IMR-90 (cell line): ENCODE measurements at regions not wholly inside any gene's neighbourhood (a gene's known extent, or its start where the extent isn't known, plus 50 kb on each side); places are given as distances from the start of the nearest gene placed in this dataset.

Experiments used
- ATAC-seq: fragments of 200-7000 bp; cut with Tn5 transposase; 2 replicates; pipeline ENCODE4 v1.9.1; 2020; ENCODE audit warnings: low read depth, mild to moderate bottlenecking, moderate library complexity
- BruUV-seq: library from RNA; stranded (reverse); fragments of 400-500 nt; replicated peaks from 2 replicates; lab custom pipeline; 2021; lab: Mats Ljungman, UMichigan
- CTCF ChIA-PET: fragments of 300-600 bp; formaldehyde crosslinking; extraction: SDS; loops from one replicate; lab custom pipeline; 2021; ENCODE audit warnings: antibody characterized with exemption; lab: Yijun Ruan, JAX
- POLR2A ChIA-PET: fragments of 300-600 bp; sonication (Branson Sonifier 250); formaldehyde crosslinking; loops from one replicate; lab custom pipeline; 2022; ENCODE audit warnings: antibody characterized with exemption; ENCODE audit not compliant: unreplicated experiment; lab: Charles Lee
- DNase-seq: peaks from one replicate; pipeline ENCODE4 v3.0.0; 2013
- H2AFZ ChIP-seq: replicated peaks from 2 replicates; pipeline ENCODE3; 2013; ENCODE audit warnings: low read length, mild to moderate bottlenecking; ENCODE audit not compliant: poor library complexity
- H2AK5ac ChIP-seq: 2 replicates; pipeline ENCODE4 v1.6.1; 2013; ENCODE audit warnings: low read depth, low read length, inconsistent platforms
- H2AK9ac ChIP-seq: replicated peaks from 2 replicates; pipeline ENCODE3; 2013; ENCODE audit warnings: mild to moderate bottlenecking, low read depth, low read length, moderate library complexity; ENCODE audit not compliant: poor library complexity
- H2BK120ac ChIP-seq: 2 replicates; pipeline ENCODE4 v1.6.1; 2013; ENCODE audit warnings: low read depth, low read length, inconsistent platforms
- H2BK15ac ChIP-seq: 3 replicates; pipeline ENCODE4 v1.6.1; 2013; ENCODE audit warnings: low read depth, low read length, inconsistent platforms
- H2BK20ac ChIP-seq: 2 replicates; pipeline ENCODE4 v1.6.1; 2013; ENCODE audit warnings: low read depth, mild to moderate bottlenecking, inconsistent platforms, low read length, moderate library complexity
- H2BK5ac ChIP-seq: 2 replicates; pipeline ENCODE4 v1.6.1; 2013; ENCODE audit warnings: mild to moderate bottlenecking, low read depth, low read length, inconsistent platforms; ENCODE audit not compliant: poor library complexity, severe bottlenecking
- H3K14ac ChIP-seq: replicated peaks from 2 replicates; pipeline ENCODE4 v1.6.1; 2013; ENCODE audit warnings: low read depth, low read length, inconsistent platforms
- H3K18ac ChIP-seq: 2 replicates; pipeline ENCODE4 v1.6.1; 2013; ENCODE audit warnings: low read depth, low read length, control low read depth
- H3K23ac ChIP-seq: 2 replicates; pipeline ENCODE4 v1.6.1; 2013; ENCODE audit warnings: low read depth, low read length, inconsistent platforms
- H3K27ac ChIP-seq: 2 replicates; pipeline ENCODE4 v1.5.1; 2013; ENCODE audit warnings: mild to moderate bottlenecking, control low read depth, low read length; ENCODE audit not compliant: insufficient read depth
- H3K27me3 ChIP-seq: 2 replicates; pipeline ENCODE4 v1.6.1; 2013; ENCODE audit warnings: low read length; ENCODE audit not compliant: control insufficient read depth, insufficient read depth
- H3K36me3 ChIP-seq: 2 replicates; pipeline ENCODE4 v1.6.1; 2013; ENCODE audit warnings: low read length, mixed read lengths; ENCODE audit not compliant: control insufficient read depth, insufficient read depth
- H3K4ac ChIP-seq: 2 replicates; pipeline ENCODE4 v1.6.1; 2013; ENCODE audit warnings: low read depth, low read length, inconsistent platforms
- H3K4me1 ChIP-seq: 2 replicates; pipeline ENCODE4 v1.6.1; 2013; ENCODE audit warnings: low read length, mixed read lengths; ENCODE audit not compliant: control insufficient read depth, insufficient read depth
- H3K4me2 ChIP-seq: 2 replicates; pipeline ENCODE4 v1.6.1; 2013; ENCODE audit warnings: low read depth, mild to moderate bottlenecking, control low read depth, low read length, moderate library complexity
- H3K4me3 ChIP-seq: 2 replicates; pipeline ENCODE4 v1.5.1; 2013; ENCODE audit warnings: low read depth, mild to moderate bottlenecking, control low read depth, low read length, moderate library complexity; ENCODE audit not compliant: insufficient read depth
- H3K56ac ChIP-seq: 2 replicates; pipeline ENCODE4 v1.6.1; 2013; ENCODE audit warnings: low read length, inconsistent platforms; ENCODE audit not compliant: insufficient read depth; ENCODE audit errors: extremely low read depth
- H3K79me1 ChIP-seq, 2 experiments: 2 replicates each; pipeline ENCODE4 v1.6.1; 2013; ENCODE audit warnings: low read length in 2 of 2, inconsistent platforms in 1 of 2, low read depth in 1 of 2
- H3K9ac ChIP-seq: 2 replicates; pipeline ENCODE4 v1.6.1; 2013; ENCODE audit warnings: low read depth, low read length, control low read depth
- H3K9me1 ChIP-seq: 2 replicates; pipeline ENCODE4 v1.6.1; 2013; ENCODE audit warnings: low read length, inconsistent platforms; ENCODE audit not compliant: insufficient read depth
- H3K9me3 ChIP-seq: 2 replicates; pipeline ENCODE4 v1.6.1; 2013; ENCODE audit warnings: low read length; ENCODE audit not compliant: control insufficient read depth, insufficient read depth
- H4K20me1 ChIP-seq: 2 replicates; pipeline ENCODE4 v1.6.1; 2013; ENCODE audit warnings: low read length, inconsistent platforms; ENCODE audit not compliant: insufficient read depth
- H4K5ac ChIP-seq: 2 replicates; pipeline ENCODE4 v1.6.1; 2013; ENCODE audit warnings: mild to moderate bottlenecking, low read depth, low read length, control low read depth
- H4K8ac ChIP-seq, 2 experiments: 2 replicates each; pipeline ENCODE4 v1.6.1; 2013; ENCODE audit warnings: low read depth in 2 of 2, low read length in 2 of 2, control low read depth in 1 of 2, inconsistent platforms in 1 of 2
- H4K91ac ChIP-seq: 2 replicates; pipeline ENCODE4 v1.6.1; 2013; ENCODE audit warnings: low read depth, low read length, inconsistent platforms; ENCODE audit not compliant: insufficient read depth
- BHLHE40 ChIP-seq: fragments of 150-350 bp; IDR thresholded peaks from 2 replicates; pipeline ENCODE4 v1.6.1; 2016; ENCODE audit warnings: mild to moderate bottlenecking, low read depth, low read length
- CEBPB ChIP-seq: IDR thresholded peaks from 2 replicates; pipeline ENCODE4 v1.6.1; 2012; ENCODE audit warnings: low read depth, low read length, improper control_type of control experiment
- CHD1 ChIP-seq: IDR thresholded peaks from 2 replicates; pipeline ENCODE4 v1.6.1; 2012; ENCODE audit warnings: low read depth, low read length, improper control_type of control experiment
- CTCF ChIP-seq: conservative IDR thresholded peaks from 2 replicates; pipeline ENCODE4 v1.5.1; 2012; ENCODE audit warnings: mild to moderate bottlenecking, low read depth, low read length, improper control_type of control experiment
- ELK1 ChIP-seq: fragments of 150-350 bp; IDR thresholded peaks from 2 replicates; pipeline ENCODE4 v1.6.1; 2016; ENCODE audit warnings: low read depth, mild to moderate bottlenecking, low read length, moderate library complexity, borderline replicate concordance
- FOS ChIP-seq: fragments of 150-350 bp; IDR thresholded peaks from 2 replicates; pipeline ENCODE4 v1.6.1; 2016; ENCODE audit warnings: low read depth, low read length
- MAFK ChIP-seq: IDR thresholded peaks from 2 replicates; pipeline ENCODE4 v1.6.1; 2012; ENCODE audit warnings: low read depth, low read length, improper control_type of control experiment
- MAZ ChIP-seq: IDR thresholded peaks from 2 replicates; pipeline ENCODE4 v1.6.1; 2012; ENCODE audit warnings: low read depth, mild to moderate bottlenecking, low read length, improper control_type of control experiment, moderate library complexity, borderline replicate concordance
- NFE2L2 ChIP-seq: fragments of 150-350 bp; IDR thresholded peaks from 2 replicates; pipeline ENCODE4 v1.6.1; 2016; ENCODE audit warnings: low read depth, mild to moderate bottlenecking, low read length
- POLR2A ChIP-seq: IDR thresholded peaks from 2 replicates; pipeline ENCODE4 v1.6.1; 2012; ENCODE audit warnings: mild to moderate bottlenecking, low read depth, low read length
- RAD21 ChIP-seq: IDR thresholded peaks from 2 replicates; pipeline ENCODE4 v1.6.1; 2012; ENCODE audit warnings: low read length, improper control_type of control experiment
- RCOR1 ChIP-seq: IDR thresholded peaks from 2 replicates; pipeline ENCODE4 v1.6.1; 2012; ENCODE audit warnings: mild to moderate bottlenecking, low read length, improper control_type of control experiment; ENCODE audit not compliant: insufficient replicate concordance
- RFX5 ChIP-seq: IDR thresholded peaks from 2 replicates; pipeline ENCODE4 v1.8.0; 2012; ENCODE audit warnings: low read depth, mild to moderate bottlenecking, low read length, moderate library complexity
- USF2 ChIP-seq: fragments of 150-350 bp; IDR thresholded peaks from 2 replicates; pipeline ENCODE4 v1.6.1; 2017; ENCODE audit warnings: mild to moderate bottlenecking, antibody characterized with exemption, low read length, low read depth
- WGBS, 2 experiments: methylation state at CpG; one replicate each; pipeline versions ENCODE4 v1.1.5 to v1.1.7; 2013; ENCODE audit warnings: missing lambda C conversion rate in 2 of 2; ENCODE audit not compliant: insufficient read length in 1 of 2; ENCODE audit errors: extremely low coverage in 2 of 2; 5-methylcytosine and 5-hydroxymethylcytosine counted together
- dilution Hi-C: fragments of 300-500 bp; cut with HindIII; formaldehyde crosslinking; loops from one replicate; pipeline ENCODE4 v1.14.3; 2018; ENCODE audit warnings: low sequenced_read_pairs; ENCODE audit not compliant: unreplicated experiment
- in situ Hi-C: fragments of 300-500 bp; cut with MboI; formaldehyde crosslinking; loops from 3 replicates; pipeline ENCODE4 v1.14.3; 2019; ENCODE audit warnings: low sequenced_read_pairs, inconsistent platforms, mixed read lengths
- intact Hi-C: fragments of 100-400 bp; cut with micrococcal nuclease; formaldehyde crosslinking; loops from 2 replicates; pipeline ENCODE4 v1.10.0; 2022

- no peak overlapping the region for H3K23ac ChIP-seq
- intact Hi-C loops (no loop called here), dilution Hi-C loops (no loop called here), in situ Hi-C loops (no loop called here)
- no peak overlapping the region for H3K14ac ChIP-seq
- H3K4me3 ChIP-seq = no peak overlapping the region
- H2AFZ ChIP-seq = no peak overlapping the region
- no TSS peak for BruUV-seq
- no peaks in the 10 kb centered on the region for H3K79me1 ChIP-seq
- H4K20me1 ChIP-seq = no peaks in the 10 kb centered on the region
- H3K4ac ChIP-seq = no peak overlapping the region
- ATAC-seq = no peak
- no peak overlapping the region for H3K27ac ChIP-seq
- no peak overlapping the region for H3K56ac ChIP-seq
- no peak overlapping the region for H2BK20ac ChIP-seq
- H4K91ac ChIP-seq = no peak overlapping the region
- H2BK15ac ChIP-seq = no peak overlapping the region
- H3K36me3 ChIP-seq = no peaks in the 10 kb centered on the region
- H3K9me3 ChIP-seq = no peaks in the 10 kb centered on the region
- H2BK5ac ChIP-seq = no peak overlapping the region
- TF ChIP-seq MAFK (no peak), FOS (no peak), ELK1 (no peak), BHLHE40 (no peak), CHD1 (no peak), NFE2L2 (no peak), USF2 (no peak), RFX5 (no peak), RCOR1 (no peak), MAZ (no peak), RAD21 (no peak), CEBPB (no peak), POLR2A (no peak), CTCF (no peak)
- no peak overlapping the region for H2AK9ac ChIP-seq
- H2BK120ac ChIP-seq = no peak overlapping the region
- CTCF ChIA-PET = no interaction called here
- H4K8ac ChIP-seq = no peak overlapping the region
- no peaks in the 10 kb centered on the region for H3K27me3 ChIP-seq
- H3K18ac ChIP-seq = no peak overlapping the region
- H3K4me2 ChIP-seq = no peak overlapping the region
- H3K9me1 ChIP-seq = no peaks in the 10 kb centered on the region
- no peak overlapping the region for H3K9ac ChIP-seq
- WGBS, 2 experiments = no CpG with 5 or more reads among the region's 3 CpGs
- no peak overlapping the region for H2AK5ac ChIP-seq
- POLR2A ChIA-PET = no interaction called here
- no peaks in the 10 kb centered on the region for H3K4me1 ChIP-seq
- DNase-seq = no peak
- H4K5ac ChIP-seq = no peak overlapping the region
Measured at GRCh38 chr1:90501281-90501680, 215.8 kb downstream of the BARHL2 start.
